Gastrocnemius medialis (tissue), 4 donors: ENCODE measurements at regions not wholly inside any gene's neighbourhood (a gene's known extent, or its start where the extent isn't known, plus 50 kb on each side); places are given as distances from the start of the nearest gene placed in this dataset.

Source experiments
- ATAC-seq, 2 donors: fragments of 150-250 bp; one replicate each; pipeline ENCODE4 v1.9.1; 2016
- DNase-seq, 2 donors: peaks; one replicate each; pipeline ENCODE4 v3.0.0-alpha.2; 2019
- H3K27ac ChIP-seq, 4 donors: fragments of 200-600 bp; sonication (generic); 1 replicate in 1 of 4; 2 replicates in 3 of 4; pipeline ENCODE4 v1.5.1; 2016 to 2018; ENCODE audit warnings: mild to moderate bottlenecking in 2 of 4, moderate library complexity in 1 of 4
- H3K27me3 ChIP-seq, 3 donors: fragments of 200-600 bp; sonication (generic) in 2 of 3; 1 replicate in 1 of 3; 2 replicates in 2 of 3; pipeline versions ENCODE4 v1.5.1 to v1.6.0; 2016 to 2019; ENCODE audit warnings: mild to moderate bottlenecking in 1 of 3, moderate library complexity in 1 of 3
- H3K36me3 ChIP-seq, 2 donors: fragments of 200-600 bp; sonication (generic) in 1 of 2; one replicate each; pipeline ENCODE4 v1.5.1; 2017 to 2018
- H3K4me1 ChIP-seq, 2 donors: fragments of 200-600 bp; sonication (generic) in 1 of 2; one replicate each; pipeline ENCODE4 v1.5.1; 2016 to 2017; ENCODE audit warnings: mild to moderate bottlenecking in 2 of 2
- H3K4me3 ChIP-seq, 4 donors: fragments of 200-600 bp; sonication (generic) in 3 of 4; 1 replicate in 1 of 4; 2 replicates in 3 of 4; pipeline ENCODE4 v1.5.1; 2016 to 2019; ENCODE audit warnings: mild to moderate bottlenecking in 2 of 4
- H3K9me3 ChIP-seq, 3 donors: fragments of 200-600 bp; sonication (generic) in 2 of 3; 1 replicate in 1 of 3; 2 replicates in 2 of 3; pipeline ENCODE4 v1.5.1; 2016 to 2019
- CTCF ChIP-seq, 5 experiments: fragments of 450-650 bp in 3 of 5; fragments of 200-600 bp in 2 of 5; sonication (generic) in 2 of 5; IDR thresholded peaks in 4 of 5; conservative IDR thresholded peaks in 1 of 5; 1 replicate in 4 of 5; 2 replicates in 1 of 5; pipeline ENCODE4 v1.5.1; 2016 to 2019; ENCODE audit warnings: antibody characterized with exemption in 5 of 5, mild to moderate bottlenecking in 3 of 5, moderate library complexity in 3 of 5
- POLR2A ChIP-seq, 2 donors: fragments of 450-650 bp; IDR thresholded peaks; one replicate each; pipeline ENCODE4 v1.6.1; 2017; ENCODE audit warnings: antibody characterized with exemption in 2 of 2, mild to moderate bottlenecking in 2 of 2, moderate library complexity in 2 of 2
- in situ Hi-C, 4 donors: fragments of 200-750 bp; cut with MboI; loops; one replicate each; pipeline versions ENCODE4 v1.15.0 to v1.8.0; 2017; ENCODE audit warnings: low sequenced_read_pairs in 4 of 4
- intact Hi-C: fragments of 100-400 bp; cut with DNase I; formaldehyde crosslinking; loops from one replicate; pipeline ENCODE4 v1.15.1; 2023; ENCODE audit warnings: low total_unique reads

GRCh38 chr3:110311541-110311940, 760.1 kb upstream of the NECTIN3 start:
- no peak overlapping the region for H3K27ac ChIP-seq
- DNase-seq = no peak
- intact Hi-C loops = loop anchor here (10.0 kb wide), 1 partner anchor 1647 kb away; no protein-coding TSS in a partner anchor

GRCh38 chr3:110314512-110315114, 757.0 kb upstream of the NECTIN3 start:
- DNase-seq (no peak), ATAC-seq (no peak)
- Histone ChIP-seq H3K27me3 (no peaks in the 10 kb centered on the region), H3K27ac (no peak overlapping the region), H3K4me3 (no peak overlapping the region), H3K4me1 (no peaks in the 10 kb centered on the region), H3K9me3 (no peaks in the 10 kb centered on the region), H3K36me3 (no peaks in the 10 kb centered on the region)
- peak in 4 of 5 experiments; percentile 35 to 57 (median 46) for TF ChIP-seq CTCF (IDR thresholded peaks at IDR 0.05 in 4 of 5, conservative IDR thresholded peaks at IDR 0.05 in 1 of 5)
- TF ChIP-seq POLR2A (IDR thresholded peaks at IDR 0.05) = no peak
- intact Hi-C loops (loop anchor here (10.0 kb wide), 1 partner anchor 1650 kb away; no protein-coding TSS in a partner anchor), in situ Hi-C loops (loop anchor here in 1 of 4 donors (25.0 kb wide), 2 partner anchors 577 to 1652 kb away; no protein-coding TSS in a partner anchor)

More at GRCh38 chr3:110311541-110311940, 760.1 kb upstream of the NECTIN3 start:
- no peaks in the 10 kb centered on the region for H3K4me1 ChIP-seq
- in situ Hi-C loops = loop anchor here in 1 of 4 donors (25.0 kb wide), 2 partner anchors 574 to 1649 kb away; no protein-coding TSS in a partner anchor
- H3K36me3 ChIP-seq = no peaks in the 10 kb centered on the region
- no peaks in the 10 kb centered on the region for H3K27me3 ChIP-seq
- ATAC-seq = no peak
- TF ChIP-seq CTCF (IDR thresholded peaks at IDR 0.05 in 4 of 5, conservative IDR thresholded peaks at IDR 0.05 in 1 of 5) = no peak
- no peak for TF ChIP-seq POLR2A (IDR thresholded peaks at IDR 0.05)
- H3K9me3 ChIP-seq = no peaks in the 10 kb centered on the region
- no peak overlapping the region for H3K4me3 ChIP-seq

- H3K9me3 ChIP-seq = no peaks in the 10 kb centered on the region
- ATAC-seq (no peak), DNase-seq (no peak)
- TF ChIP-seq CTCF (IDR thresholded peaks at IDR 0.05 in 4 of 5, conservative IDR thresholded peaks at IDR 0.05 in 1 of 5) (no peak), POLR2A (IDR thresholded peaks at IDR 0.05) (no peak)
- in situ Hi-C loops (loop anchor here in 1 of 4 donors (25.0 kb wide), 2 partner anchors 581 to 1656 kb away; no protein-coding TSS in a partner anchor), intact Hi-C loops (loop anchor here (10.0 kb wide), 1 partner anchor 1653 kb away; no protein-coding TSS in a partner anchor)
- H3K4me1 ChIP-seq = no peaks in the 10 kb centered on the region
- H3K27ac ChIP-seq = no peak overlapping the region
- no peaks in the 10 kb centered on the region for H3K36me3 ChIP-seq
- no peak overlapping the region for H3K4me3 ChIP-seq
- H3K27me3 ChIP-seq = no peaks in the 10 kb centered on the region
These were observed 753.5 kb upstream of the NECTIN3 start for GRCh38 chr3:110318108-110318507.

GRCh38 chr3:110323349-110323748, 748.3 kb upstream of the NECTIN3 start:
- DNase-seq (no peak), ATAC-seq (no peak)
- H3K27me3 ChIP-seq = no peaks in the 10 kb centered on the region
- H3K36me3 ChIP-seq = no peaks in the 10 kb centered on the region
- in situ Hi-C loops = loop anchor here in 1 of 4 donors (25.0 kb wide), 2 partner anchors 586 to 1661 kb away; no protein-coding TSS in a partner anchor
- no peaks in the 10 kb centered on the region for H3K4me1 ChIP-seq
- H3K9me3 ChIP-seq = no peaks in the 10 kb centered on the region
- H3K4me3 ChIP-seq = no peak overlapping the region
- intact Hi-C loops = no loop called here
- no peak overlapping the region for H3K27ac ChIP-seq
- no peak for TF ChIP-seq CTCF (IDR thresholded peaks at IDR 0.05 in 4 of 5, conservative IDR thresholded peaks at IDR 0.05 in 1 of 5)
- TF ChIP-seq POLR2A (IDR thresholded peaks at IDR 0.05) = no peak
